K562 (cell line): ENCODE measurements at regions not wholly inside any gene's neighbourhood (a gene's known extent, or its start where the extent isn't known, plus 50 kb on each side); places are given as distances from the start of the nearest gene placed in this dataset.
"Not testable (repeated sequence)": the region's sequence is repeated elsewhere in the genome, so short reads cannot be mapped to it uniquely, and the experiment has no call there.

ENCODE experiments used
- ATAC-seq: fragments of 200-7000 bp; cut with Tn5 transposase; 3 replicates; pipeline ENCODE4 v1.9.1; 2020; ENCODE audit warnings: moderate library complexity
- BruUV-seq: library from RNA; stranded (reverse); fragments of 400-500 nt; replicated peaks from 2 replicates; lab custom pipeline; 2021; lab: Mats Ljungman, UMichigan
- CTCF ChIA-PET: fragments of 300-600 bp; formaldehyde crosslinking; extraction: SDS; loops from one replicate; lab custom pipeline; 2021; ENCODE audit warnings: low intra/inter-chr PET ratio; lab: Yijun Ruan, JAX
- POLR2A ChIA-PET: fragments of 300-600, 350-650 bp; sonication (Branson Sonifier 250); formaldehyde crosslinking; extraction: SDS; loops from one replicate; lab custom pipeline; 2021; ENCODE audit warnings: antibody characterized with exemption, inconsistent platforms; lab: Yijun Ruan, JAX
- DNase-seq, 4 experiments: peaks; one replicate each; pipeline versions ENCODE4 v3.0.0 to v3.0.0-alpha.2; 2011 to 2018; ENCODE audit warnings: low spot score in 3 of 4, mixed read lengths in 3 of 4; ENCODE audit errors: extremely low read depth in 1 of 4
- FAIRE-seq: peaks from 2 replicates; lab custom pipeline; 2011; peaks lifted over from hg19 to GRCh38; lab: Jason Lieb, UNC
- H2AFZ ChIP-seq: 2 replicates; pipeline ENCODE4 v1.6.0; 2011; ENCODE audit warnings: low read depth, low read length, control low read depth, inconsistent platforms
- H3K27ac ChIP-seq: fragments of 200-600 bp; 3 replicates; pipeline ENCODE4 v1.8.0; 2011; ENCODE audit warnings: low read depth, mild to moderate bottlenecking, control low read depth, inconsistent platforms, low read length, moderate library complexity, mixed read lengths; ENCODE audit errors: extremely low read depth
- H3K27me3 ChIP-seq, 2 experiments: fragments of 300-600 bp in 1 of 2; 2 replicates in 1 of 2; 3 replicates in 1 of 2; pipeline versions ENCODE4 v1.6.0 to v1.8.0; 2011; ENCODE audit warnings: inconsistent platforms in 2 of 2, low read length in 2 of 2, mild to moderate bottlenecking in 1 of 2, mixed read lengths in 1 of 2, moderate library complexity in 1 of 2; ENCODE audit not compliant: control insufficient read depth in 2 of 2, insufficient read depth in 2 of 2
- H3K36me3 ChIP-seq: fragments of 300-600 bp; 3 replicates; pipeline ENCODE4 v1.8.0; 2011; ENCODE audit warnings: mild to moderate bottlenecking, low read length, inconsistent platforms; ENCODE audit not compliant: control insufficient read depth, insufficient read depth
- H3K4me1 ChIP-seq, 2 experiments: fragments of 200-600 bp in 1 of 2; replicated peaks in 1 of 2; 2 replicates in 1 of 2; 3 replicates in 1 of 2; pipeline versions ENCODE4 v1.5.1 to v1.8.0; 2011; ENCODE audit warnings: inconsistent platforms in 2 of 2, low read length in 2 of 2, mild to moderate bottlenecking in 1 of 2, mixed read lengths in 1 of 2, moderate library complexity in 1 of 2; ENCODE audit not compliant: control insufficient read depth in 2 of 2, insufficient read depth in 2 of 2
- H3K4me2 ChIP-seq: 2 replicates; pipeline ENCODE4 v1.6.1; 2011; ENCODE audit warnings: low read length, control low read depth, inconsistent platforms, mixed read lengths; ENCODE audit not compliant: insufficient read depth
- H3K4me3 ChIP-seq: fragments of 200-600 bp; sonication (generic), shearing (Covaris generic); 2 replicates; pipeline ENCODE4 v1.5.1; 2016; ENCODE audit warnings: control low read depth, inconsistent platforms
- H3K79me2 ChIP-seq: fragments of 200-600 bp; 3 replicates; pipeline ENCODE4 v1.8.0; 2011; ENCODE audit warnings: low read length, inconsistent platforms; ENCODE audit not compliant: control insufficient read depth, insufficient read depth
- H3K9ac ChIP-seq, 2 experiments: 2 replicates each; pipeline versions ENCODE4 v1.6.0 to v1.6.1; 2011; ENCODE audit warnings: low read depth in 2 of 2, low read length in 2 of 2, control low read depth in 1 of 2, inconsistent platforms in 1 of 2, mild to moderate bottlenecking in 1 of 2, mixed read lengths in 1 of 2; ENCODE audit not compliant: insufficient read depth in 1 of 2
- H3K9me1 ChIP-seq: one replicate; pipeline ENCODE4 v1.6.0; 2011; ENCODE audit warnings: inconsistent platforms, mild to moderate bottlenecking, low read length, moderate library complexity; ENCODE audit not compliant: control insufficient read depth, insufficient read depth
- H3K9me3 ChIP-seq: replicated peaks from 2 replicates; pipeline ENCODE4 v1.5.1; 2011; ENCODE audit warnings: low read depth, low read length, inconsistent platforms; ENCODE audit not compliant: control insufficient read depth, insufficient read depth
- H4K20me1 ChIP-seq: replicated peaks from 2 replicates; pipeline ENCODE4 v1.6.1; 2011; ENCODE audit warnings: low read length, inconsistent platforms, mixed read lengths; ENCODE audit not compliant: control insufficient read depth, insufficient read depth
- BCOR ChIP-seq: fragments of 450-650 bp; IDR thresholded peaks from 2 replicates; pipeline ENCODE4 v1.6.1; 2016
- ZC3H11A ChIP-seq: IDR thresholded peaks from 2 replicates; pipeline ENCODE4 v1.6.1; 2012; ENCODE audit warnings: low read depth, low read length, improper control_type of control experiment
- ZNF668 ChIP-seq: fragments of 250-450 bp; sonication (Bioruptor Pico); IDR thresholded peaks from 2 replicates; pipeline ENCODE4 v1.8.0; 2022; ENCODE audit warnings: mild to moderate bottlenecking, inconsistent platforms
- WGBS: fragments of 100-300 bp; shearing (Covaris generic); methylation state at CpG from one replicate; pipeline ENCODE4 v1.1.6; 2016; ENCODE audit warnings: low coverage, mixed read lengths; ENCODE audit not compliant: insufficient coverage; ENCODE audit errors: missing lambda C conversion rate; 5-methylcytosine and 5-hydroxymethylcytosine counted together
- in situ Hi-C: fragments of 300-500 bp; cut with MboI; formaldehyde crosslinking; loops from 4 replicates; pipeline ENCODE4 v1.15.0; 2018; ENCODE audit warnings: inconsistent platforms, mixed read lengths
- intact Hi-C: fragments of 100-400 bp; cut with micrococcal nuclease; formaldehyde crosslinking; loops from 2 replicates; pipeline ENCODE4 v1.14.2; 2022

GRCh38 chr15:38769492-38769891 lies 204.9 kb upstream of the RASGRP1 start:
- Histone ChIP-seq H3K4me1 (no peaks in the 10 kb centered on the region), H3K9ac (no peak overlapping the region), H3K4me3 (no peak overlapping the region), H3K4me2 (no peak overlapping the region), H3K9me1 (no peaks in the 10 kb centered on the region), H3K27me3 (0 out of 5 replicates have a peak, but pooled peaks cover 0 to 3% of the 10 kb centered on the region in 2 experiments), H3K79me2 (no peaks in the 10 kb centered on the region), H3K36me3 (no peaks in the 10 kb centered on the region), H3K27ac (no peak overlapping the region), H2AFZ (no peak overlapping the region), H4K20me1 (no peaks in the 10 kb centered on the region), H3K9me3 (no peaks in the 10 kb centered on the region)
- POLR2A ChIA-PET, result no interaction called here
- DNase-seq (no peak), ATAC-seq (no peak), FAIRE-seq (no peak)
- no TSS peak for BruUV-seq
- in situ Hi-C loops (no loop called here), intact Hi-C loops (no loop called here)
- WGBS, result 0% methylated on average over 2 of the region's 2 CpGs
- CTCF ChIA-PET, result no interaction called here
- TF ChIP-seq ZNF668 (CRISPR knock-in tag), result no peak
- TF ChIP-seq BCOR, result no peak
- TF ChIP-seq ZC3H11A, result no peak

- H3K79me2 ChIP-seq, BruUV-seq, H3K4me1 ChIP-seq, H3K27ac ChIP-seq, in situ Hi-C loops, H3K9me1 ChIP-seq, FAIRE-seq, H3K4me3 ChIP-seq, ATAC-seq, H3K9ac ChIP-seq, CTCF ChIA-PET, H3K36me3 ChIP-seq, H4K20me1 ChIP-seq, H3K27me3 ChIP-seq, DNase-seq, H2AFZ ChIP-seq, POLR2A ChIA-PET, H3K9me3 ChIP-seq, intact Hi-C loops, H3K4me2 ChIP-seq: not testable (repeated sequence)
- 2% methylated on average over 2 of the region's 2 CpGs for WGBS
Measured at GRCh38 chr15:38774076-38774475, 209.5 kb upstream of the RASGRP1 start.
